ENCODE measurements at regions not wholly inside any gene's neighbourhood (a gene's known extent, or its start where the extent isn't known, plus 50 kb on each side); places are given as distances from the start of the nearest gene placed in this dataset.

- TF ChIP-seq SMC3 (conservative IDR thresholded peaks at IDR 0.05; ENCODE audit: poor library complexity) (no peak), CTCF (IDR thresholded peaks at IDR 0.05; ENCODE audit: poor library complexity, severe bottlenecking) (no peak), RAD21 (conservative IDR thresholded peaks at IDR 0.05) (no peak), TAF1 (IDR thresholded peaks at IDR 0.05; ENCODE audit: low read depth) (no peak), POLR2AphosphoS5 (IDR thresholded peaks at IDR 0.05) (no peak), EZH2 (IDR thresholded peaks at IDR 0.05; ENCODE audit: borderline replicate concordance, insufficient read depth, low read length, poor library complexity, severe bottlenecking) (no peak), EP300 (conservative IDR thresholded peaks at IDR 0.05; ENCODE audit: poor library complexity, severe bottlenecking) (no peak), REST (IDR thresholded peaks at IDR 0.05; ENCODE audit: borderline replicate concordance) (no peak)
Observed at GRCh38 chr15:25220834-25221233, 218.0 kb downstream of the UBE3A start.
